Stimulated activated CD8-positive, alpha-beta memory T cell treated with anti-CD3 and anti-CD28 coated beads, Interleukin-4, amount 100 ng/mL, for 48 hours (primary cell): ENCODE measurements at regions not wholly inside any gene's neighbourhood (a gene's known extent, or its start where the extent isn't known, plus 50 kb on each side); places are given as distances from the start of the nearest gene placed in this dataset.
"Not testable (repeated sequence)": the region's sequence is repeated elsewhere in the genome, so short reads cannot be mapped to it uniquely, and the experiment has no call there.

Experiments used
- DNase-seq: peaks from one replicate; pipeline ENCODE4 v3.0.0-alpha.2; 2020

- DNase-seq: no peak
These were observed 282.7 kb upstream of the ADGRL2 start for GRCh38 chr1:81517987-81518386.

GRCh38 chr1:81513796-81514354 is 286.9 kb upstream of the ADGRL2 start:
- DNase-seq: no peak

GRCh38 chr1:81512252-81513003 is 288.3 kb upstream of the ADGRL2 start:
- no peak for DNase-seq

GRCh38 chr1:81511281-81511680 is 289.5 kb upstream of the ADGRL2 start:
- DNase-seq: no peak

GRCh38 chr1:81510701-81511100 is 290.0 kb upstream of the ADGRL2 start:
- DNase-seq: no peak

- no peak for DNase-seq
These were observed 291.1 kb upstream of the ADGRL2 start for GRCh38 chr1:81509594-81509993.

- DNase-seq: no peak
These were observed 294.0 kb upstream of the ADGRL2 start for GRCh38 chr1:81506699-81507098.

GRCh38 chr1:81505831-81506230 is 294.9 kb upstream of the ADGRL2 start:
- DNase-seq: no peak

- not testable (repeated sequence) for DNase-seq
These were observed 295.9 kb upstream of the ADGRL2 start for GRCh38 chr1:81504820-81505219.

GRCh38 chr1:81502705-81503104 is 298.0 kb upstream of the ADGRL2 start:
- DNase-seq: not testable (repeated sequence)

GRCh38 chr1:81501485-81501884 is 299.2 kb upstream of the ADGRL2 start:
- not testable (repeated sequence) for DNase-seq

GRCh38 chr1:81499487-81499886 is 301.2 kb upstream of the ADGRL2 start:
- DNase-seq: no peak

- no peak for DNase-seq
These were observed 302.0 kb upstream of the ADGRL2 start for GRCh38 chr1:81498471-81499462.

GRCh38 chr1:81496349-81496748 is 304.4 kb upstream of the ADGRL2 start:
- no peak for DNase-seq

- no peak for DNase-seq
These were observed 307.4 kb upstream of the ADGRL2 start for GRCh38 chr1:81493102-81493869.

- no peak for DNase-seq
These were observed 308.1 kb upstream of the ADGRL2 start for GRCh38 chr1:81492628-81493027.

GRCh38 chr1:81490614-81491013 is 310.1 kb upstream of the ADGRL2 start:
- no peak for DNase-seq

GRCh38 chr1:81489372-81489934 is 311.3 kb upstream of the ADGRL2 start:
- DNase-seq: no peak

GRCh38 chr1:81484284-81484683 is 316.4 kb upstream of the ADGRL2 start:
- no peak for DNase-seq

GRCh38 chr1:81478219-81478618 is 322.5 kb upstream of the ADGRL2 start:
- no peak for DNase-seq

- no peak for DNase-seq
These were observed 323.0 kb upstream of the ADGRL2 start for GRCh38 chr1:81477710-81478109.

- DNase-seq: no peak
These were observed 328.3 kb upstream of the ADGRL2 start for GRCh38 chr1:81472387-81472786.
